ENCODE measurements at regions not wholly inside any gene's neighbourhood (a gene's known extent, or its start where the extent isn't known, plus 50 kb on each side); places are given as distances from the start of the nearest gene placed in this dataset.

DNA sequence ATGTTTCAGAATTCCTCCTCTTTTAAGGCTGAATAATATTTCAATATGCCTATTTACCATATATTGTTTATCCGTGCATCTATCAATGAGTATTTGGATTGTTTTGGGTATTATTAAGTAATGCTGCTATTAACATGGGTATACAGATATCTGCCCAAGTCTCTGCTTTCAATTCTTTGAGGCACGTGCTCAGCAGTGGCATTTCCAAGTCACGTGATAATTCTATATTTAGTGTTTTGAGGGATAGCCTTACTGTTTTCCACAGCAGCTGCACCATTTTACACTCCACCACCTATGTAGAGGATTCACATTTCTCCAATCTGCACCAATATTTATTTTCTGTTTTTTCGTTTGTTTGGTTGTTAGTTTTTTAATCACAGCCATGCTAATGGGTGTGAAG lies 636.8 kb upstream of the ANKRD30A start:
- RAD21 ChIA-PET (ENCODE audit: low non-redundant PET in 1 of 2, low total read pairs in 2 of 2, uncharacterized antibody in 2 of 2, unreplicated experiment in 2 of 2) = no interaction called here

More for the DNA sequence above, 636.8 kb upstream of the ANKRD30A start:
- H3K4me3 ChIP-seq (replicated peaks in 1 of 2; ENCODE audit: low read depth in 1 of 2, low read length in 2 of 2) = no peak overlapping the region
- intact Hi-C loops (cut with micrococcal nuclease) = no loop called here
- POLR2A ChIA-PET = no interaction called here
- no peaks in the 10 kb centered on the region for H4K20me1 ChIP-seq (ENCODE audit: insufficient read depth)
- no peak overlapping the region for H3K4me2 ChIP-seq (ENCODE audit: low read length)
- DNase-seq (ENCODE audit: low read depth, low spot score) (no peak), ATAC-seq (no peak)
- no peaks in the 10 kb centered on the region for H3K4me1 ChIP-seq (ENCODE audit: control insufficient read depth in 1 of 2, insufficient read depth in 2 of 2, low read length in 2 of 2)
- no TSS peak for BruUV-seq (replicated peaks)
- TF ChIP-seq SIN3A (IDR thresholded peaks at IDR 0.05; ENCODE audit: low read depth) (no peak), CEBPB (IDR thresholded peaks at IDR 0.05; ENCODE audit: low read depth) (no peak), SRF (IDR thresholded peaks at IDR 0.05; ENCODE audit: low read depth) (no peak), EZH2phosphoT487 (IDR thresholded peaks at IDR 0.05; ENCODE audit: borderline replicate concordance) (no peak), ELF1 (IDR thresholded peaks at IDR 0.05; ENCODE audit: borderline replicate concordance, low read depth) (no peak), JUND (IDR thresholded peaks at IDR 0.05) (no peak), ZNF274 (IDR thresholded peaks at IDR 0.05; ENCODE audit: low read depth, low read length) (no peak), REST (IDR thresholded peaks at IDR 0.05; ENCODE audit: low read depth) (no peak), SP1 (IDR thresholded peaks at IDR 0.05; ENCODE audit: low read depth) (no peak), RAD21 (IDR thresholded peaks at IDR 0.05; ENCODE audit: low read depth) (no peak)
- TF ChIP-seq, protein P1, sequence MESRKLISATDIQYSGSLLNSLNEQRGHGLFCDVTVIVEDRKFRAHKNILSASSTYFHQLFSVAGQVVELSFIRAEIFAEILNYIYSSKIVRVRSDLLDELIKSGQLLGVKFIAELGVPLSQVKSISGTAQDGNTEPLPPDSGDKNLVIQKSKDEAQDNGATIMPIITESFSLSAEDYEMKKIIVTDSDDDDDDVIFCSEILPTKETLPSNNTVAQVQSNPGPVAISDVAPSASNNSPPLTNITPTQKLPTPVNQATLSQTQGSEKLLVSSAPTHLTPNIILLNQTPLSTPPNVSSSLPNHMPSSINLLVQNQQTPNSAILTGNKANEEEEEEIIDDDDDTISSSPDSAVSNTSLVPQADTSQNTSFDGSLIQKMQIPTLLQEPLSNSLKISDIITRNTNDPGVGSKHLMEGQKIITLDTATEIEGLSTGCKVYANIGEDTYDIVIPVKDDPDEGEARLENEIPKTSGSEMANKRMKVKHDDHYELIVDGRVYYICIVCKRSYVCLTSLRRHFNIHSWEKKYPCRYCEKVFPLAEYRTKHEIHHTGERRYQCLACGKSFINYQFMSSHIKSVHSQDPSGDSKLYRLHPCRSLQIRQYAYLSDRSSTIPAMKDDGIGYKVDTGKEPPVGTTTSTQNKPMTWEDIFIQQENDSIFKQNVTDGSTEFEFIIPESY (IDR thresholded peaks at IDR 0.05; ENCODE audit: extremely low read depth, insufficient replicate concordance, low read length) = no peak
- no peaks in the 10 kb centered on the region for H3K27me3 ChIP-seq (ENCODE audit: insufficient read depth, low read length)
- no peaks in the 10 kb centered on the region for H3K9me2 ChIP-seq (ENCODE audit: insufficient read depth)
- H3K79me2 ChIP-seq (ENCODE audit: insufficient read depth, low read length) = no peaks in the 10 kb centered on the region
- CTCF ChIA-PET = no interaction called here
- H2AFZ ChIP-seq (ENCODE audit: low read depth, low read length, poor library complexity, severe bottlenecking) = no peak overlapping the region
- H3K36me3 ChIP-seq (ENCODE audit: control insufficient read depth in 1 of 2, insufficient read depth in 2 of 2, low read length in 2 of 2) = no peaks in the 10 kb centered on the region
- H3K27ac ChIP-seq (ENCODE audit: low read depth, low read length) = no peak overlapping the region
- no peak overlapping the region for H3K9ac ChIP-seq (ENCODE audit: low read length)
- peaks cover 0 to 9% of the 10 kb centered on the region in 2 experiments; a peak in 2 of 4 replicates for H3K9me3 ChIP-seq (ENCODE audit: control insufficient read depth in 1 of 2, insufficient read depth in 1 of 2, low read depth in 1 of 2, low read length in 2 of 2)
